Osteoblast (primary cell): ENCODE measurements at regions not wholly inside any gene's neighbourhood (a gene's known extent, or its start where the extent isn't known, plus 50 kb on each side); places are given as distances from the start of the nearest gene placed in this dataset.

ENCODE experiments used
- DNase-seq: peaks from one replicate; pipeline ENCODE4 v3.0.0; 2011; ENCODE audit warnings: low spot score, mixed read lengths; ENCODE audit not compliant: insufficient read length; ENCODE audit errors: missing footprints
- H2AFZ ChIP-seq: 2 replicates; pipeline ENCODE4 v1.6.0; 2011; ENCODE audit warnings: mild to moderate bottlenecking, low read length
- H3K27ac ChIP-seq: 2 replicates; pipeline ENCODE4 v1.5.1; 2011; ENCODE audit warnings: mild to moderate bottlenecking, low read depth, low read length, moderate library complexity
- H3K27me3 ChIP-seq: 2 replicates; pipeline ENCODE4 v1.6.0; 2012; ENCODE audit warnings: mild to moderate bottlenecking, control low read depth, inconsistent platforms, low read length, moderate library complexity; ENCODE audit not compliant: insufficient read depth
- H3K36me3 ChIP-seq: 2 replicates; pipeline ENCODE4 v1.5.1; 2011; ENCODE audit warnings: mild to moderate bottlenecking, low read length, control low read depth, moderate library complexity; ENCODE audit not compliant: insufficient read depth
- H3K4me1 ChIP-seq: 2 replicates; pipeline ENCODE4 v1.5.1; 2011; ENCODE audit warnings: mild to moderate bottlenecking, low read length, control low read depth, moderate library complexity; ENCODE audit not compliant: insufficient read depth
- H3K4me2 ChIP-seq: 2 replicates; pipeline ENCODE4 v1.6.0; 2011; ENCODE audit warnings: mild to moderate bottlenecking, low read length; ENCODE audit not compliant: insufficient read depth
- H3K4me3 ChIP-seq: fragments of 200-600 bp; sonication (generic); 3 replicates; pipeline ENCODE4 v1.5.1; 2012; ENCODE audit warnings: mild to moderate bottlenecking, low read length, inconsistent platforms; ENCODE audit not compliant: insufficient read depth
- H3K79me2 ChIP-seq: 2 replicates; pipeline ENCODE4 v1.6.0; 2012; ENCODE audit warnings: mild to moderate bottlenecking, low read length, control low read depth, inconsistent platforms; ENCODE audit not compliant: insufficient read depth
- H3K9me3 ChIP-seq: 2 replicates; pipeline ENCODE4 v1.5.1; 2011; ENCODE audit warnings: low read depth, low read length, control low read depth
- H4K20me1 ChIP-seq: 2 replicates; pipeline ENCODE4 v1.6.0; 2012; ENCODE audit warnings: mild to moderate bottlenecking, low read length, control low read depth; ENCODE audit not compliant: insufficient read depth
- TF ChIP-seq, protein P1 (sequence below): IDR thresholded peaks from 2 replicates; pipeline ENCODE4 v1.5.1; 2011; ENCODE audit warnings: mild to moderate bottlenecking, low read depth, low read length, moderate library complexity; ENCODE audit errors: extremely low read depth

DNA sequence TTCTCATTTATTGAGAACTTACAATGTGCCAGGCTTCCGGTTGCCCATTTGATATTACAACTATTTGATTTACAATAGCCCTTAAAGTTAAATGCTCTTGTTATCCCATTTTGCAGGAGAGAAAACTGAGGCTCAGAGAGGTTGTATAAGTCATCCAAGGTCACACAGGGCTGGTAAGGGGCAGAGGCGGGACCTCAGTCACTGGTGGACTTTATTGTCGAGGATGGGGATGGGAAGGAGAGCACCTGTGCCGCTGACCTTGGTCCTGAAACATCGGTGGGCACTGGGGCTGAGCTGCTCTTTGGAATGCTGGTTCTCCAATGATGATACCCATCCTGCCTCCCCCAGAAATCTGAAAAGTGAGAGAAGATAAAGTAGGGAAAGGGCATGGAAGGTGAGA is 265.4 kb downstream of the MIAT start:
- Histone ChIP-seq H3K4me2 (no peak overlapping the region), H4K20me1 (no peaks in the 10 kb centered on the region)
- TF ChIP-seq, protein P1, sequence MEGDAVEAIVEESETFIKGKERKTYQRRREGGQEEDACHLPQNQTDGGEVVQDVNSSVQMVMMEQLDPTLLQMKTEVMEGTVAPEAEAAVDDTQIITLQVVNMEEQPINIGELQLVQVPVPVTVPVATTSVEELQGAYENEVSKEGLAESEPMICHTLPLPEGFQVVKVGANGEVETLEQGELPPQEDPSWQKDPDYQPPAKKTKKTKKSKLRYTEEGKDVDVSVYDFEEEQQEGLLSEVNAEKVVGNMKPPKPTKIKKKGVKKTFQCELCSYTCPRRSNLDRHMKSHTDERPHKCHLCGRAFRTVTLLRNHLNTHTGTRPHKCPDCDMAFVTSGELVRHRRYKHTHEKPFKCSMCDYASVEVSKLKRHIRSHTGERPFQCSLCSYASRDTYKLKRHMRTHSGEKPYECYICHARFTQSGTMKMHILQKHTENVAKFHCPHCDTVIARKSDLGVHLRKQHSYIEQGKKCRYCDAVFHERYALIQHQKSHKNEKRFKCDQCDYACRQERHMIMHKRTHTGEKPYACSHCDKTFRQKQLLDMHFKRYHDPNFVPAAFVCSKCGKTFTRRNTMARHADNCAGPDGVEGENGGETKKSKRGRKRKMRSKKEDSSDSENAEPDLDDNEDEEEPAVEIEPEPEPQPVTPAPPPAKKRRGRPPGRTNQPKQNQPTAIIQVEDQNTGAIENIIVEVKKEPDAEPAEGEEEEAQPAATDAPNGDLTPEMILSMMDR: no peak

DNA sequence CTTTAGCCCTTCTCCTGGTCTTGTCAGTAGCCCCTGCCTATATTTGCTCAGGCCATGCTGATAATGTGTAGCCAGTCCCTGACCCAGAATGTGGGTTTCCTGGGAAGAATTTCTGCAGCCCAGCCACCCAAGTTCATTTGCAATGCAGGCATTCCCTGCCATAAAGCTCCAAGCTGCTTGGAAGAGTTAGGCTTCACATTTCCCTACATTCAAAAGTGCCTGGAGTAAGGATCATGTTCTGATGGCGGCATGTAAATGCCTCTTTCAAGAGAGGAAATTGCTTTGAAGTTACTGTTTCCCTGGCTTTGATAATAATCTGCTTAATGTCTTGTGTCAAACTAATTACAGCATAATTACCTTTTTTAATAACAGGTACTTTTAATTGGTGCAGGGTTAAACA is 266.1 kb downstream of the MIAT start:
- no peaks in the 10 kb centered on the region for H3K36me3 ChIP-seq
- no peak overlapping the region for H2AFZ ChIP-seq
- H3K4me1 ChIP-seq: no peaks in the 10 kb centered on the region
- H4K20me1 ChIP-seq: no peaks in the 10 kb centered on the region
- DNase-seq: no peak
- peaks cover 20% of the 10 kb centered on the region for H3K27me3 ChIP-seq
- H3K79me2 ChIP-seq: no peaks in the 10 kb centered on the region
- TF ChIP-seq, protein P1: no peak
- no peak overlapping the region for H3K4me2 ChIP-seq
- H3K27ac ChIP-seq: no peak overlapping the region
- no peaks in the 10 kb centered on the region for H3K9me3 ChIP-seq
- H3K4me3 ChIP-seq: no peak overlapping the region

More for the DNA sequence above, 265.4 kb downstream of the MIAT start:
- Histone ChIP-seq H3K36me3 (no peaks in the 10 kb centered on the region), H2AFZ (no peak overlapping the region), H3K9me3 (no peaks in the 10 kb centered on the region), H3K4me1 (no peaks in the 10 kb centered on the region), H3K4me3 (no peak overlapping the region), H3K27ac (no peak overlapping the region), H3K27me3 (peaks cover 19% of the 10 kb centered on the region), H3K79me2 (no peaks in the 10 kb centered on the region)
- no peak for DNase-seq

DNA sequence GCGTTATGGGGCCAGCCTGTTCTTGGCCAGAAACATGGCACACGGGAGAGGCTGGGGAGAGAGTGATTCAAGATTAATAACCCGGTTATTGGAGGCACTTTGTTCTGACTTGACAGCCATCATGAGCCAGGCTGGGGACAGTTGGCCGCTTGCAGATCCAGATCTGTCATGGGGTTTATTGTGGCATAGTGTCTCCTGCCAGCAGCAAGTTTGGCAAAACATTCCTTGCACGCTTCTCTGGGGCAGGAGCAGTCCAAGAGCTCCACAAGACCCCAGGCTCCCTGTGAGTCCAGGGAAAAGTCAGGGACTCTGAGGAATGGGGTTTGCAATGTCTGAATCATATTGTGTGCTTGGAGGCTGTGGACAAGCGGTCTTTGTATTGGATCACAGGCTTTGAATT is 270.4 kb downstream of the MIAT start:
- Histone ChIP-seq H3K79me2 (no peaks in the 10 kb centered on the region), H3K4me1 (no peaks in the 10 kb centered on the region), H3K4me2 (no peak overlapping the region), H3K36me3 (no peaks in the 10 kb centered on the region), H3K27me3 (peaks cover 24% of the 10 kb centered on the region), H4K20me1 (no peaks in the 10 kb centered on the region), H3K4me3 (no peak overlapping the region), H3K27ac (no peak overlapping the region), H2AFZ (no peak overlapping the region), H3K9me3 (no peaks in the 10 kb centered on the region)
- TF ChIP-seq, protein P1: no peak
- DNase-seq: no peak

DNA sequence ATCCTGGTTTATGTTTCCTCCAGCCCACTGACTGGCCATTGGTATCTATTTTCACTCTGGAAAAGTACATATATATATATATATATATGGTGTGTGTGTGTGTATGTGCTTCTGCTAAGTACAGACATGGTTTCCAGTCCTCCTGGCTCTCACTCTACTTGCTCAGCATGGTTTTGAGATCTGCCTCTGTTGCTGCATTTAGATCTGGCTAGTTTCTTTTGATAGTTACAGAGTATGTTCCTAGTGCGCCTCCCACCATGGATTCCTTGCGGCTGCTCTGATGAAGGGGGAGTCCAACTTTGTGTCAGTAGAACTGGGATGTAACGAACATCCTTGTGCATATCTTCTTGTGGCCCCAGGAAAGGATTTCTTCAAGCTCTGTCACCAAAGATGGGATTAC is 274.1 kb downstream of the MIAT start:
- Histone ChIP-seq H3K36me3 (no peaks in the 10 kb centered on the region), H3K4me1 (no peaks in the 10 kb centered on the region), H3K4me3 (no peak overlapping the region), H4K20me1 (no peaks in the 10 kb centered on the region), H3K9me3 (no peaks in the 10 kb centered on the region), H3K27me3 (peaks cover 14% of the 10 kb centered on the region), H2AFZ (no peak overlapping the region), H3K27ac (no peak overlapping the region), H3K79me2 (no peaks in the 10 kb centered on the region), H3K4me2 (no peak overlapping the region)
- TF ChIP-seq, protein P1: no peak
- no peak for DNase-seq
